Fibroblast of lung (primary cell): ENCODE measurements at regions not wholly inside any gene's neighbourhood (a gene's known extent, or its start where the extent isn't known, plus 50 kb on each side); places are given as distances from the start of the nearest gene placed in this dataset.

Experiments used
- CTCF ChIP-seq, 2 donors: IDR thresholded peaks in 1 of 2; conservative IDR thresholded peaks in 1 of 2; 1 replicate in 1 of 2; 2 replicates in 1 of 2; pipeline ENCODE4 v1.5.1; 2011 to 2012; ENCODE audit warnings: low read length in 2 of 2, control low read depth in 1 of 2, inconsistent platforms in 1 of 2, low read depth in 1 of 2, mild to moderate bottlenecking in 1 of 2
- EZH2 ChIP-seq: IDR thresholded peaks from 2 replicates; pipeline ENCODE4 v1.5.1; 2012; ENCODE audit warnings: low read length, control low read depth, mild to moderate bottlenecking; ENCODE audit errors: missing control alignments

- TF ChIP-seq CTCF (conservative IDR thresholded peaks at IDR 0.05 in 1 of 2, IDR thresholded peaks at IDR 0.05 in 1 of 2; ENCODE audit: low read depth in 1 of 2, low read length in 2 of 2) (no peak), EZH2 (no peak)
These were observed 684.3 kb upstream of the RAG2 start for GRCh38 chr11:37282367-37282766.
